ENCODE measurements at regions not wholly inside any gene's neighbourhood (a gene's known extent, or its start where the extent isn't known, plus 50 kb on each side); places are given as distances from the start of the nearest gene placed in this dataset.

- DNase-seq, result no peak
Measured at GRCh38 chr4:123997776-123998449, 601.3 kb downstream of the SPRY1 start.

- DNase-seq, result no peak
Measured at GRCh38 chr4:124000233-124000632, 603.6 kb downstream of the SPRY1 start.

- no peak for DNase-seq
Measured at GRCh38 chr4:124015766-124016165, 619.2 kb downstream of the SPRY1 start.

- DNase-seq, result no peak
Measured at GRCh38 chr4:124017185-124017785, 620.7 kb downstream of the SPRY1 start.

GRCh38 chr4:124018383-124019317, 622.1 kb downstream of the SPRY1 start:
- DNase-seq, result peak in 1 of 14 donors; percentile 3

GRCh38 chr4:124019749-124020549, 623.4 kb downstream of the SPRY1 start:
- DNase-seq, result no peak

GRCh38 chr4:124025000-124025399, 628.4 kb downstream of the SPRY1 start:
- DNase-seq, result no peak

- no peak for DNase-seq
Measured at GRCh38 chr4:124025428-124025827, 628.8 kb downstream of the SPRY1 start.

- no peak for DNase-seq
Measured at GRCh38 chr4:124028182-124028581, 631.6 kb downstream of the SPRY1 start.

- no peak for DNase-seq
Measured at GRCh38 chr4:124030147-124030546, 633.6 kb downstream of the SPRY1 start.

- DNase-seq, result no peak
Measured at GRCh38 chr4:124032035-124032434, 635.4 kb downstream of the SPRY1 start.

- no peak for DNase-seq
Measured at GRCh38 chr4:124035364-124036041, 638.9 kb downstream of the SPRY1 start.

- no peak for DNase-seq
Measured at GRCh38 chr4:124037236-124037635, 640.6 kb downstream of the SPRY1 start.

GRCh38 chr4:124044330-124044729, 647.7 kb downstream of the SPRY1 start:
- no peak for DNase-seq

- no peak for DNase-seq
Measured at GRCh38 chr4:124044867-124045266, 648.3 kb downstream of the SPRY1 start.

- no peak for DNase-seq
Measured at GRCh38 chr4:124046190-124046589, 649.6 kb downstream of the SPRY1 start.

- DNase-seq, result no peak
Measured at GRCh38 chr4:124053872-124054538, 657.4 kb downstream of the SPRY1 start.

GRCh38 chr4:124055336-124055735, 657.2 kb downstream of the ANKRD50 start:
- no peak for DNase-seq

GRCh38 chr4:124055896-124056295, 656.6 kb downstream of the ANKRD50 start:
- DNase-seq, result no peak

GRCh38 chr4:124060261-124060918, 652.1 kb downstream of the ANKRD50 start:
- peak in 3 of 14 donors; percentile 1 to 5 (median 1) for DNase-seq

- DNase-seq, result no peak
Measured at GRCh38 chr4:124061413-124061812, 651.1 kb downstream of the ANKRD50 start.
